Medulla oblongata (tissue), 1 donor: ENCODE measurements at regions not wholly inside any gene's neighbourhood (a gene's known extent, or its start where the extent isn't known, plus 50 kb on each side); places are given as distances from the start of the nearest gene placed in this dataset.
"Not testable (repeated sequence)": the region's sequence is repeated elsewhere in the genome, so short reads cannot be mapped to it uniquely, and the experiment has no call there.

Source experiments
- DNase-seq: peaks from one replicate; pipeline ENCODE4 v3.0.0-alpha.2; 2015; ENCODE audit errors: extremely low spot score

GRCh38 chr10:80859279-80859678 lies 321.6 kb downstream of the SH2D4B start:
- not testable (repeated sequence) for DNase-seq

GRCh38 chr10:80860719-80861118 lies 323.0 kb downstream of the SH2D4B start:
- no peak for DNase-seq

GRCh38 chr10:80861882-80862281 lies 324.2 kb downstream of the SH2D4B start:
- DNase-seq = no peak

DNA sequence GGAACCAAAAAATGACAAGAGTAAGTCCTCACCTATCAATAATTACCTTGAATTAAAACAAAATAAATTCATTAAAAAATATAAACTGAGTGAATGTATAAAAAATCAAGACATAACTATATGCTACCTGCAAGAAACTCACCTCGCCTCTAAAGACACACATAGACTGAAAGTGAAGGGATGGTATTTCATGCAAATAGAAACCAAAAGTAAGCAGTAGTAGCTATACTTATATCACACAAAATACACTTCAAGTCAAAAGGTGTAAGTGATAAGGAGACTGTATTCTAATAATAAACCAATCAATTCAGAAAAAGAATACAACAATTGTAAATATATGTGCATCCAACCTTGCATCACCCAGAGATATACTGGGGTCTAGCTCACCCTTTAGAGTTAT lies 332.6 kb downstream of the SH2D4B start:
- no peak for DNase-seq

GRCh38 chr10:80871083-80871482 lies 333.4 kb downstream of the SH2D4B start:
- no peak for DNase-seq

GRCh38 chr10:80878330-80878729 lies 340.6 kb downstream of the SH2D4B start:
- no peak for DNase-seq

GRCh38 chr10:80890146-80890545 lies 352.4 kb downstream of the SH2D4B start:
- DNase-seq = no peak

- DNase-seq = no peak
Observed at GRCh38 chr10:80893256-80893655, 355.6 kb downstream of the SH2D4B start.

GRCh38 chr10:80894311-80894791 lies 356.6 kb downstream of the SH2D4B start:
- no peak for DNase-seq

GRCh38 chr10:80894797-80895467 lies 357.2 kb downstream of the SH2D4B start:
- no peak for DNase-seq

GRCh38 chr10:80896076-80896475 lies 358.4 kb downstream of the SH2D4B start:
- no peak for DNase-seq

DNA sequence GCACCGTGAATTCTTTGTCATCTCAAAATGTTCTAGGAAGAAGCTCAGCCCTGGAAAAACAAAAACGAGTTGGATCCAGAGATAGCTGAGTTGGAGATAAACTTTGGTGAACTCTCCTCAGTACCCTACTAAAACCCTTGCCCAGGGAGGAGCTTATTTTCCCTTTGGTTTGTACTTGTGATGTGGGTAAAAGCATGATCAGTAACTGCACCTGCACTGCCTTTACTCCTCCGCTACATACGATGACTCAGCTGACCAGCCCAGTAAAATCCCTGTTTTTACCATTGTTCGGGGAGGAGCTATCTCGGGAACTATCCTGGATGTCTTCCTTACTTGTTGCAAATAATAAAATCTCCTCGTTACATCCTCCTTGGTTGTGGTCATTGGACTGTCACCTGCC lies 359.3 kb downstream of the SH2D4B start:
- no peak for DNase-seq

DNA sequence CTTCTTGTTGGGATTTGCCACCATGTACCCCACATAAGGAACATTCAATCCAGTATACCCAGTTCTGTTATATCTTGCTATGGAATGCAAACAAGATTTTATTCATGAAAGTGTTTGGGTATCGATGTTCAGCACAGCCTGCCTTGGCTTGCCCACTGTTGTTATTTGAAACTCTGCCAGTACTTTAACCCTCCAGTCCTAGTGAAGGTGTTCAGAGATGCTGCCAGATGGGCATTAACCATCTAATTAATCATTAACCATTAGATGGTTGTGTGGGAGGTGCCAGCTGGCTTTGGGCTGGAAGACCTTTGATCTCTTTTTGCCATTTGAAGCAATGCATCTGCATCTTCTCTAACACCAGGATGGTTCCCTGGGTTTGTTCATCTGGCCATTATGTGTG lies 363.0 kb downstream of the SH2D4B start:
- DNase-seq = no peak

- DNase-seq = no peak
Observed at GRCh38 chr10:80908611-80909010, 370.9 kb downstream of the SH2D4B start.

- no peak for DNase-seq
Observed at GRCh38 chr10:80909254-80909653, 371.6 kb downstream of the SH2D4B start.

DNA sequence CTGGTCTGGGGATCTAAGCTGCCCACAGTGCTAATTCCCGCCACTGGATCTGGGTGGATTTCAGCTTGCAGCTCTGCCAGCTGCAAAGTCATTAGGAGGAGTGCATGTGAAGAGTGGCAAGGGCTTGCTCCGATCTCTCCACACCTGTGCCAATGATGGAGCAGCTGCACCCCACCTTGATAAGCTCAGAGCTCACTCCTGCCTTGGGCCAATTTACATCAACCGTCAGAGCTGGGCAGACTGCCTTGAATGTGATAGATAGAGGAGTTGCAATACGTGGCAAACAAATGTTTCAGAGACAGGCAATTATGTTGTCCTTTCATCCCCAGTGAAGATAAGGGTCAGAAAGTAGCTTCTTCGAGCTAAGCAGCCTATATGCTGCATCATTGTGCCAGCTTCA lies 379.9 kb downstream of the SH2D4B start:
- no peak for DNase-seq

DNA sequence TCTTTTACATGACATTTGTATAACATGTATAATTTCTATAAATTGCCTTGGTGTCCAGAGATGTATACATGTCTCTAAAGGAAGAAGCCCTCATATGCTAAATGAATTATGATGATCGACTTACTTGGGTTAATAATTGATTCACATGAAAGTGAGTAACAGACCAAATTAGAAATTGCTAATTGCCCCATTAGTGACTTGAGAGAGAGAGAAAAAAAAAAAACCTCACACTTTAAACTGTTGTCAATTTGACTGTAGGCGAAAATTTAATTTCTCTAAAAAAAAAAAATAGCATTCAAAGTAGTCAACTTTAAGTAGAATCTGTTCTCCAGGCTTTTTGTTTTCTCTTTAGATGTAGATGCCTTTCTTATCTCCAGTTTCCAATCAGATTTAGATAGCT lies 383.3 kb downstream of the SH2D4B start:
- no peak for DNase-seq

DNA sequence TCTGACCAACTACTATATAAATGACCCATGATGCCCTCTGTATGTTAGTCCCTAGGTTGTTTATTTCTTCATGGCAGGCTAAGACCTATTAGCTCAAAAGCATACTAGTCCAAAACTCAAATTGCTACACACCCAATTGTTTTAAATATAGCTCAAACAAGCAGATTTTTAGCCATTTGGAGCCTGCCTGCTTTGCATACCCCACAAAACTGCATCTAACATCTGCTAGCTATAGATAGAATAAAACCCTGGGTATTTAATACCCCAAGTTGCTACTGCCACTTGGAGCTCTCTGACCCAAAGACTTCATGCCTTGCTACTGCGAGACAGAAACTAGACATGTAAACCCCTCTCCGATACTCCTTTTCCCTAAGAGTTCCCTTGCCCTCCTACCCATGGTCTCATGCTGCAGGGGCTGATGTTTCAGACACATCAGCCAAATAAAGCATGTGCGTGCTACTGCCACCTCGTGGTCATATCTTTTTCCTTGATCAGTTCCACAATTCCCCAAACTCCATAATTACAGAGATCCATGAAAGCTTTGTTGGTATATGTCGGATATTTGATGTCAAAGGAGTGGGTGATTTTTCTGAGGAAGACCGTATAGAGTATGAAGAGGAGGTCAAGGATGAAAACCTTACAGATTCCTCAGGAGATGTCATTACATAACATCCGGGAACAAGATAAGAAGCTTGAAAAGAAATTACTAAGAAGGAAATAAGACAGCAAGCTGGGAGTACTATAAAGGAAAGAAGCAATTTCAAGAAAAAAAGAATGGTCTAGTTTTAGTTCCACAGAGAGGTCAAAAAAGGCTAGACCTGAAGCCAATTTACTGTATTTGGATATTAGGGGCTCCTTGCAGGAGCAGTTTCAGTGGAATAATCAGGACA lies 386.6 kb downstream of the SH2D4B start:
- DNase-seq = peak; percentile 64

DNA sequence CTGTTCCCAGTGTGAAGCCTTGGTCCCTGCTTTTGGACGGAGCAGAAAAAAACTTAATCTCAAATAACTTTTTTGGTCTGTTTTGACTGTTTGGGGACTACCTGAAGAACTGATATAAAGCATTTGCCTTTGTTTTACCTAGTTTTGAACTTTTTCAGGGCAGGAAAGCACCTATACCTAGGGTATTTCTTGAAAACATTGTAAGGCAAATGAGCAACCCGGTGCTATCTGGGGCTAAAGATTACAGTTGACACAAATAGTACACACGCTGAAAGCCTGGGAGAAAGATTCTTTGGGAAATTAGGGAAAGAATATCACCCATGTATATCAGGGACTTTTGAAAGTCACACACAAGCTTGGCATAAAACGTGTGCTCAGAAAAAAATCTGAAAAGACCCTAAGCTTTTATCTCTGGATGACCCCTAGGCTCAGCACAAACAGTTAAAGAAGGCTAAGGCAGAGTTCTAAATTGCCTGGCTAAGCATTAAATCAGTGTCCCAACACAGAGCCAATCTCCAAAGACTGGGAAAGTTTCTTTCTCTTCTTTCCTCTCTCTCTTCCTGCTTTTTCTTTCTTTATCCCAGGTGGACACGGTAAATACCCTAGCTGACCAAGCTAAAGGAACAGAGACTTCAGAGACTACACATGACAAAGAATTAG lies 389.8 kb downstream of the SH2D4B start:
- DNase-seq = no peak

DNA sequence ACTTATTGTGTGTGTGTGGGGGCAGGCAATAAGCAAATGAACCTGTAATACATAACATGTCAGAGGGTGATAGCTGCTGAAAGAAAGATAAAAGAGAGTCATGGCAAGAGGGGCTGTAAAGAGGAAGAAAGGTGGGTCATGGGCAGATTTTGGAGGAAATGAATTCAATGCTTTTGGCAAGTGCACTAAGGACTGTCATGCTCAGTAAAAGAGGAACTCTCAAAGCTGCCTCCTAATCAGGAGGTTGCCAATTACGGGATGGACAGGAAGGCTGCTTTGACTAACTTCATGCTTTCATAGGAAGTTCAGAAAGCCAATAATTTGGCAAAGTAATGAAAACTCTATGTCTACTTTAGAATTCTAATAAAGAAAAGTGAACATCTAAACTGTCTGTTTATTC lies 401.2 kb downstream of the SH2D4B start:
- DNase-seq = peak; percentile 7

GRCh38 chr10:80945264-80945880 lies 407.7 kb downstream of the SH2D4B start:
- peak; percentile 73 for DNase-seq

GRCh38 chr10:80946073-80946472 lies 408.4 kb downstream of the SH2D4B start:
- no peak for DNase-seq
